Caco-2 (cell line): ENCODE measurements at regions not wholly inside any gene's neighbourhood (a gene's known extent, or its start where the extent isn't known, plus 50 kb on each side); places are given as distances from the start of the nearest gene placed in this dataset.

Source experiments
- BruUV-seq: library from RNA; stranded (reverse); fragments of 400-500 nt; replicated peaks from 2 replicates; lab custom pipeline; 2021; lab: Mats Ljungman, UMichigan
- CTCF ChIA-PET: fragments of 300-600 bp; sonication (Branson Sonifier 250); formaldehyde crosslinking; loops from one replicate; lab custom pipeline; 2022; ENCODE audit warnings: antibody characterized with exemption; lab: Charles Lee
- POLR2A ChIA-PET: fragments of 300-600 bp; sonication (Branson Sonifier 250); formaldehyde crosslinking; loops from one replicate; lab custom pipeline; 2022; ENCODE audit warnings: antibody characterized with exemption; lab: Charles Lee
- DNase-seq, 2 experiments: peaks; one replicate each; pipeline versions ENCODE4 v3.0.0 to v3.0.0-alpha.2; 2020 to 2022
- H3K27me3 ChIP-seq: replicated peaks from 2 replicates; pipeline ENCODE4 v1.6.0; 2011; ENCODE audit warnings: low read length; ENCODE audit not compliant: control insufficient read depth, insufficient read depth
- H3K36me3 ChIP-seq: 2 replicates; pipeline ENCODE4 v1.5.1; 2011; ENCODE audit warnings: low read length; ENCODE audit not compliant: control insufficient read depth, insufficient read depth
- H3K4me1 ChIP-seq: fragments of 250-450 bp; sonication (Bioruptor Pico); 2 replicates; pipeline ENCODE4 v1.5.1; 2020; ENCODE audit warnings: mild to moderate bottlenecking
- H3K4me3 ChIP-seq: 2 replicates; pipeline ENCODE4 v1.5.1; 2011; ENCODE audit warnings: low read depth, mild to moderate bottlenecking, control low read depth, low read length
- H3K9me3 ChIP-seq: fragments of 250-450 bp; sonication (Bioruptor Pico); 2 replicates; pipeline ENCODE4 v1.5.1; 2020; ENCODE audit warnings: mild to moderate bottlenecking, moderate library complexity
- H3K27ac Mint-ChIP-seq: one replicate; pipeline ENCODE4 v1.8.0; 2022; ENCODE audit warnings: mixed read lengths; ENCODE audit not compliant: unreplicated experiment
- H3K27me3 Mint-ChIP-seq: one replicate; pipeline ENCODE4 v1.8.0; 2022; ENCODE audit warnings: mixed read lengths; ENCODE audit not compliant: insufficient read depth, unreplicated experiment
- H3K36me3 Mint-ChIP-seq: one replicate; pipeline ENCODE4 v1.8.0; 2022; ENCODE audit warnings: mild to moderate bottlenecking, mixed read lengths; ENCODE audit not compliant: insufficient read depth, unreplicated experiment
- H3K4me1 Mint-ChIP-seq: one replicate; pipeline ENCODE4 v1.8.0; 2022; ENCODE audit warnings: low read depth, mixed read lengths; ENCODE audit not compliant: unreplicated experiment
- H3K4me3 Mint-ChIP-seq: one replicate; pipeline ENCODE4 v1.8.0; 2022; ENCODE audit warnings: mild to moderate bottlenecking, moderate library complexity, mixed read lengths; ENCODE audit not compliant: unreplicated experiment
- H3K9me3 Mint-ChIP-seq: one replicate; pipeline ENCODE4 v1.8.0; 2022; ENCODE audit warnings: mixed read lengths; ENCODE audit not compliant: unreplicated experiment
- intact Hi-C: fragments of 100-400 bp; cut with micrococcal nuclease; formaldehyde crosslinking; loops from one replicate; pipeline ENCODE4 v1.10.0; 2022; ENCODE audit not compliant: unreplicated experiment
- TF ChIP-seq, protein P1 (sequence below), 2 experiments: fragments of 200-600 bp in 1 of 2; IDR thresholded peaks; 1 replicate in 1 of 2; 2 replicates in 1 of 2; pipeline versions ENCODE4 v1.5.1 to v1.8.0; 2011 to 2022; ENCODE audit warnings: antibody characterized with exemption in 1 of 2, control low read depth in 1 of 2, inconsistent platforms in 1 of 2, low read depth in 1 of 2, low read length in 1 of 2, mild to moderate bottlenecking in 1 of 2, moderate library complexity in 1 of 2; ENCODE audit not compliant: insufficient read depth in 1 of 2, severe bottlenecking in 1 of 2, unreplicated experiment in 1 of 2

DNA sequence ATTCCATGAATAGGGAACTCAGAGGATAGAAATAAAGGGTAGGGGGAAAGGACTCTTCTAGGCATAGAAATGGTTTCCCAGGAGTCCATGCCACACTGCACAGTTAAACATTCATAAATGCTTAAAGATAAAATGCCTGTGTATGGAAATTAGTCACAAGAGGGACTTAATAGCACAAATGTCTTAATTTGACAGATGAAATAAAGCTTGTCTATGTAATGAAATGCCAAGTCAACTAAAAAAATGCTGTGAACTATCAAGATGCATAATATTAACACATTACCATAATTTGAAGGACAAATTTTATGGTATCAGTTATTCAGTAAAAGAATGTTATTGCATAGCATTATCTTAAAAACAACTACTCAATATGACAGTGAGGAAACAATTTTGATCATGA lies 553.2 kb upstream of the NETO1 start:
- no peaks in the 10 kb centered on the region for H3K36me3 Mint-ChIP-seq
- intact Hi-C loops, result no loop called here

DNA sequence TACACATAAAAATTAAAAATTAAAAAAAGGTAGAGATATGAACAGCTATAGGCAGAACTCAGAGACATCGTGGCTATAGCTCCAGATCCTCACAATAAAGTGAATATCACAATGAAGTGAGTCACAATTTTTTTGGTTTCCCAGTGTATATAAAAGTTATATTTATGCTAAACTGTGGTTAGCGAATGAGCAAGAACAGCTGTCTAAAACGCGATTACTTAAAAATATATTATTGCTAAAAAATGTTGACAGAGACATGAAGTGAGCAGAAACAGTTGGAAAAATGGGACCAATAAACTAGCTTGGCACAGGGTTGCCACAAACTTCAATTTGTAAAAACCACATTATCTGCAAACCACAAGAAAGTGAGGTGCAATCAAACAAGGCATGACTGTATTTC lies 551.7 kb upstream of the NETO1 start:
- DNase-seq, result no peak
- ChIA-PET POLR2A (no interaction called here), CTCF (no interaction called here)
- Mint-ChIP-seq H3K4me1 (no peaks in the 10 kb centered on the region), H3K36me3 (no peaks in the 10 kb centered on the region), H3K27ac (no peak overlapping the region), H3K27me3 (no peaks in the 10 kb centered on the region), H3K9me3 (no peaks in the 10 kb centered on the region), H3K4me3 (no peak overlapping the region)
- no peaks in the 10 kb centered on the region for H3K36me3 ChIP-seq
- intact Hi-C loops, result no loop called here
- no peaks in the 10 kb centered on the region for H3K9me3 ChIP-seq
- H3K27me3 ChIP-seq, result no peaks in the 10 kb centered on the region
- no peaks in the 10 kb centered on the region for H3K4me1 ChIP-seq
- BruUV-seq, result no TSS peak
- no peak overlapping the region for H3K4me3 ChIP-seq
- TF ChIP-seq, protein P1, sequence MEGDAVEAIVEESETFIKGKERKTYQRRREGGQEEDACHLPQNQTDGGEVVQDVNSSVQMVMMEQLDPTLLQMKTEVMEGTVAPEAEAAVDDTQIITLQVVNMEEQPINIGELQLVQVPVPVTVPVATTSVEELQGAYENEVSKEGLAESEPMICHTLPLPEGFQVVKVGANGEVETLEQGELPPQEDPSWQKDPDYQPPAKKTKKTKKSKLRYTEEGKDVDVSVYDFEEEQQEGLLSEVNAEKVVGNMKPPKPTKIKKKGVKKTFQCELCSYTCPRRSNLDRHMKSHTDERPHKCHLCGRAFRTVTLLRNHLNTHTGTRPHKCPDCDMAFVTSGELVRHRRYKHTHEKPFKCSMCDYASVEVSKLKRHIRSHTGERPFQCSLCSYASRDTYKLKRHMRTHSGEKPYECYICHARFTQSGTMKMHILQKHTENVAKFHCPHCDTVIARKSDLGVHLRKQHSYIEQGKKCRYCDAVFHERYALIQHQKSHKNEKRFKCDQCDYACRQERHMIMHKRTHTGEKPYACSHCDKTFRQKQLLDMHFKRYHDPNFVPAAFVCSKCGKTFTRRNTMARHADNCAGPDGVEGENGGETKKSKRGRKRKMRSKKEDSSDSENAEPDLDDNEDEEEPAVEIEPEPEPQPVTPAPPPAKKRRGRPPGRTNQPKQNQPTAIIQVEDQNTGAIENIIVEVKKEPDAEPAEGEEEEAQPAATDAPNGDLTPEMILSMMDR (IDR thresholded peaks at IDR 0.05; ENCODE audit: insufficient read depth in 1 of 2, low read depth in 1 of 2, low read length in 1 of 2, severe bottlenecking in 1 of 2, unreplicated experiment in 1 of 2), result no peak

More for the DNA sequence above, 553.2 kb upstream of the NETO1 start:
- POLR2A ChIA-PET, result no interaction called here
- no peak overlapping the region for H3K4me3 Mint-ChIP-seq
- Histone ChIP-seq H3K27me3 (no peaks in the 10 kb centered on the region), H3K9me3 (no peaks in the 10 kb centered on the region), H3K4me1 (no peaks in the 10 kb centered on the region), H3K36me3 (no peaks in the 10 kb centered on the region), H3K4me3 (no peak overlapping the region)
- no peak for DNase-seq
- no TSS peak for BruUV-seq
- peaks cover 3% of the 10 kb centered on the region for H3K27me3 Mint-ChIP-seq
- H3K9me3 Mint-ChIP-seq, result no peaks in the 10 kb centered on the region
- TF ChIP-seq, protein P1 (IDR thresholded peaks at IDR 0.05; ENCODE audit: insufficient read depth in 1 of 2, low read depth in 1 of 2, low read length in 1 of 2, severe bottlenecking in 1 of 2, unreplicated experiment in 1 of 2), result no peak
- H3K27ac Mint-ChIP-seq, result no peak overlapping the region
- CTCF ChIA-PET, result no interaction called here
- no peaks in the 10 kb centered on the region for H3K4me1 Mint-ChIP-seq

DNA sequence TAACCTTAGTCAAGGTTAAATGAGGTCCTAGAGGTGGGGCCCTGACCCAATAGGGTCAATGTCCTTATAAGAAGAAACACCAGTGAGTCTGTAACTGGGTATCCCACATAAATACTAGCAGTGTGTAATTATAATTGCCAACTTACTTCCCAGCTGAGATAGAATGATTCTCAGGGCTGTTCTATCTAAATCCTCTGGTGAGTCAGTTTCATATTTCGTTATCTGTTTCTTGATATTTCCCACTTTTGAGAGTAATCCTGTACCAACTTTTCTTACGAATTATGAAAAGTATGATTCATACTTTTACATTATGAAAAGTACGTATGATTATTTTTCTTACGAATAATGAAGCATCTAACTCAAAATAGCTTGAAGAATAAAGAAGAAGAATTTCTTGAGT lies 546.8 kb upstream of the NETO1 start:
- H3K4me3 Mint-ChIP-seq, result no peak overlapping the region
- ChIA-PET POLR2A (no interaction called here), CTCF (no interaction called here)
- H3K27me3 Mint-ChIP-seq, result no peaks in the 10 kb centered on the region
- H3K4me1 Mint-ChIP-seq, result no peaks in the 10 kb centered on the region
- intact Hi-C loops, result no loop called here
- H3K9me3 Mint-ChIP-seq, result no peaks in the 10 kb centered on the region
- no peak for DNase-seq
- Histone ChIP-seq H3K9me3 (no peaks in the 10 kb centered on the region), H3K36me3 (no peaks in the 10 kb centered on the region), H3K4me1 (no peaks in the 10 kb centered on the region), H3K27me3 (no peaks in the 10 kb centered on the region), H3K4me3 (no peak overlapping the region)
- TF ChIP-seq, protein P1 (IDR thresholded peaks at IDR 0.05; ENCODE audit: insufficient read depth in 1 of 2, low read depth in 1 of 2, low read length in 1 of 2, severe bottlenecking in 1 of 2, unreplicated experiment in 1 of 2), result no peak
- no peak overlapping the region for H3K27ac Mint-ChIP-seq
- no TSS peak for BruUV-seq
- H3K36me3 Mint-ChIP-seq, result no peaks in the 10 kb centered on the region
